Retina (tissue), 1 donor: ENCODE measurements at regions not wholly inside any gene's neighbourhood (a gene's known extent, or its start where the extent isn't known, plus 50 kb on each side); places are given as distances from the start of the nearest gene placed in this dataset.

Experiments used
- DNase-seq: peaks from one replicate; pipeline ENCODE4 v3.0.0-alpha.2; 2016

DNA sequence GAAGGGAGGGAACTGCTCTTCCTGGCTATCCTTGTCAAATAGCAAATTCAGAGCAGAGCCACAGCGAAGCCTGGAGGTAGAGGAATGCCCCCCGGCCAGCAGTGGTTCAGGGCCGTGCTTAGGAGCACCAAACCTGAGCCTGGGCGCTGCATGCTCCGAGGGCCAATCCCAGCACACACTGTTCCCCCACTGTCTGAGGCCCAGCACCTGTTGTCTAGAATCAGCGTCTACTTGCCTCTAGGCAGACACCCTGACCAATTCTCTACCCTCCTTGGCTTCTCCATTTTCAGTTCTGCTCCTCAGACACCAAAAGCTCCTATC is 177.6 kb upstream of the PKDCC start:
- DNase-seq, result peak; percentile 18

DNA sequence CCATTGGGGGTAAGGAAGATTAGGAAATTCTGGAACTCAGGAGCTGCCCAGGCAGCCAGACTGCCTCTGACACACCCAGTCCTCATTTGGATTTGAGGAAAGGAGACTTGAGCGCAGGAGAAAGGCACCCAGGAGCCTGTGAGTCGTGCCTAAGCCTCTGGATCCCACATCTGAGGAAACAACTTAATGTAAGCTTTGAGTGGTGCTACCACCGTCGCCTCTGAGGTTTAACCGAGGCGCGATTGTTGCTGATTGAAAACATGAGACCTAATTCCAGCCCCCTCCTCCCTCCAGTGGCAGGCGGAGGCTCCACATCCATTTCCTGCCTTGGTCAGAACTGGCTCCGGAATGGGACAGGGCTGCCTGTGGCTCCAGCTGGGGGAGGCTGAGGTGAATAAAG is 176.7 kb upstream of the PKDCC start:
- peak; percentile 48 for DNase-seq

- DNase-seq, result no peak
Measured at GRCh38 chr2:41872646-41873045, 175.2 kb upstream of the PKDCC start.

- DNase-seq, result no peak
Measured at GRCh38 chr2:41873102-41874031, 174.5 kb upstream of the PKDCC start.

DNA sequence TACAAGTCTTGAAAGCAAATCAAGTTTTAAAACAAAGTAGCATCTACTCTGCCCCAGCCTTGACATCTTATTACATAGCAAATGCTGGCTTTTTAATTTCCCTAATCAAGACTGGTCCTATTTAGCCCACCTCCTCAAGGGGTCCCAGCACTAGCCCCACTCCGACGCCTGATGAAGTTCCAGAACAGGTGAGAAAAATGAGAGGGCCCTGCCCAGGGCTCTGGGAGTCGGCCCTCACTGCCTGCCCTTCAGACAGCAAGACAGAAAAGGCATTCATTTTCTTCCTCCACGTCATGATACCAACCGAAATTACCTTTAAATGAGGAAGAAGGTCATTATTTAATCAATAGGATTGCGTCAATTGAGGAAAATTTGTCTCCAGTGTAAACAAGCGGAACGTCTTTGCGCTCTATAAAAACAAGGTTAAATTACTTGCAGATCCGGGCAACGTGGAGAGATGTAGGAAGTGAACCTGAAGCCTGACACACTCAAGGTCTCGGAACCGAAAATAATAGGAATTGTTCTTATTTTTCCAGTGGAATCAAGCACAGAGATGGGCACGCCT is 170.6 kb upstream of the PKDCC start:
- no peak for DNase-seq

DNA sequence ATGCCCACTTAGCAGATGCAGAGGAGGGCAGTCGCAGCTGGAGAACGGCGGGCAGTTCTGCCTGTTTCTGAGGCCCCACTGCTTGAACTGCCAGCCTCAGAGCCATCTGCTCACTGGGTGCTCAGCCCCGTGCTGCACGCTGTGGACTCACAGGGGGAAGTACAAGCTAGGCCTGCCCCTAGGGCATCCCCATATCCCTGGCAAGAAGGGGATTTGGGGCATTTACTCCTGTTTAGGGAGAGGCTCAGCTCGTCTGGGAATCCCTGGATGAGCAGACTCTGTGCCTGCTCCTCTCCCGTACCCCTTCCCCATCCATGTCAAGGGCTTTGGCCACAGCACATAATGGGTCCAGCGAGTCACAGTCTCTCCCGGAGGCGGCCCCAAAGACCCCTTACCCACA is 169.8 kb upstream of the PKDCC start:
- no peak for DNase-seq

DNA sequence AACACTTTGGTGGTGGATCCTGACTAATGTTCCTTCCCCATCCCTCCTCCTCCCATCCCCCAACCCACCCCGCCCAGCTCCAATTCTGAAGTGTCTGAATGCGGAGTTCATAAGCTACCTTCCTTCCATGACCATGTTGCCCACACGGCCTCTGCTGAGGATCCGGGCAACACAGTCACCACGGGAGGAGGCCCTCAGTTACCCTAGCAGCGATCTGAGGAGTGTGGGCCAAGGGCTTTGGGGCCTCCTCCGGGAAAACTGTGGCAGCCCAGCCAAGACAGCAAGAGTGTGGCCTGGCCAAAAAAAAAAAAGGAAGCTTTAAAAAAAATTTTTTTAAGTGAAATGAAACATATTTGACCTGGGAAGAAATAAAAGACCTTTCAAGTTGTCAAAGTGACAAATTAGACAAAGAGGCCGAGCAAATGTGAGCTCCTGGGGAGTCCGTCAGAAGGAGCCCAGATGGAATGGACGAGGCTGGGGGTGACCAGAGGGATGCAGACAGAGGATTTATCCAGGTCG is 169.0 kb upstream of the PKDCC start:
- no peak for DNase-seq

GRCh38 chr2:41879235-41879916 is 168.4 kb upstream of the PKDCC start:
- DNase-seq, result peak; percentile 76

DNA sequence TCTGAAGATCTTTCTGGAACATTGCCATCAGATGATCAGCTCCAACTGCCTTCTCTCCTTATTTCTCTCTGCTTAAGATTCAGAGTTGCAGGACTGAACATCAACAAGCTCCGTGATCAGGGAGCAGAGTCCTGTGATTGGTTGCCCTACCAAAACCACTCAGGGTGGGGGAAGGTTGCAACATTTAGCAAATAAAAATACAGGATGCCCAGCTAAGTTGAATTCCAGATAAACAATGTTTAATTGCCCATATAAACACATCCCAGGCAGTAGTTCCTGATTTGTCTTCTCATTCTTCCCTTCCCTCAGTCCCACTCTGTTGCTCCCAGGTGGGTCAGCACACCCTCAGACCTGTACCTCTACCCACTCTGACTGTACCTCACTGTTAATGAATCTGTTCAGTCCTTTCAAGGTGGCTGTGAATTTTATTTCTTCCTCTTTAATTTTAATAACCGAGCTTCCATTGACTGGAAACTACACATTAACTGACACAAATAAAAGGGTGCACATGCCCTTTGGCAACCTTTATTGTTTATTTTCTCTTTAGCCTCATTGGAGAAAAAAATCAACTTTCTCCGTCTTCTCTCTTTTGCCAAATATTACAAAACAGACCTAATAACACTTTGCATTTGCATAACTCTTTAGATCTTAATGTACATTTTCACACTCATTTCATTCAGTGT is 167.1 kb upstream of the PKDCC start:
- no peak for DNase-seq

GRCh38 chr2:41881249-41881648 is 166.6 kb upstream of the PKDCC start:
- no peak for DNase-seq

- DNase-seq, result no peak
Measured at GRCh38 chr2:41884718-41885117, 163.1 kb upstream of the PKDCC start.

DNA sequence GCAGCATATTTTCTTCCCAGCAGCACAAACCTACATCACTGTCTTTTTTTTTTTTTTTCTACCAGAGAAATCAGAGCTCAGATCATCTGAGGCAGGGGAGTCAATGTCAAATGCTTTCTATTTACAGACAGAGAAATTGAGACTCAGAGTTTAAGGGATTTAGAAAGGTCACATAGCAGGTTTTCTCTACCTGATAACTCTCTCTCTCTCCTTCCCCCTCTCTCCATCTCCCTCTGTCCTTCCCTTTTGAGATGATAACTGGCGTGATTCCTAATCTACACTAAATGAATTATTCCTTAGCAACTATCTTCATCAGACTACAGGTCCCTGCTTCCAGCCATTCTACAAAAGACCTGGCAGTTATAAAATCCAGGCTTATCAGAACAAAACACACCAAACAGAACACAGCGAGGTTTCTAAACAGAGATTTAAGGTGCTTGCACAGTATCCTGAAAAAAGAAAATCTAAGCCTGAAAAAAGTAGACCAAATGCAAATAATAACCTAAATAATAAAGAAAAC is 161.6 kb upstream of the PKDCC start:
- no peak for DNase-seq

DNA sequence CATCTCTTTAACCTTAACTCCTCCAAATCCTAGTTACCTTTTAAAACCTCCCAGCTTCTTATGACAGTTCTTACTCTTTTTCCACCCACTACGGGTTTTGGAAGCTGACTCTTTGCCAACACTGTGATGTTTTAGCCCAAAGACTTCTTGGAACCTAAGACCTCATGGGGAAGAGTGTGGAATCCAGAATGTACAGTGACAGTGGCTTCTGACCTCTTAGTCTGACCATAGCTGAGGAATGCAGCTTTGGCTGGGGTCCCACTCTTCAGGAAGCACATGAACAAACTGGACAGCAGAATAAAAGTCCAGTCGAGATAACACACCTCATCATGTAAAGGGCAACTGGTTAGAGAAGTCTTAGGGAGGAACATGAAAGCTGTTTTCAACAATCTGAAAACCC is 161.1 kb upstream of the PKDCC start:
- no peak for DNase-seq

DNA sequence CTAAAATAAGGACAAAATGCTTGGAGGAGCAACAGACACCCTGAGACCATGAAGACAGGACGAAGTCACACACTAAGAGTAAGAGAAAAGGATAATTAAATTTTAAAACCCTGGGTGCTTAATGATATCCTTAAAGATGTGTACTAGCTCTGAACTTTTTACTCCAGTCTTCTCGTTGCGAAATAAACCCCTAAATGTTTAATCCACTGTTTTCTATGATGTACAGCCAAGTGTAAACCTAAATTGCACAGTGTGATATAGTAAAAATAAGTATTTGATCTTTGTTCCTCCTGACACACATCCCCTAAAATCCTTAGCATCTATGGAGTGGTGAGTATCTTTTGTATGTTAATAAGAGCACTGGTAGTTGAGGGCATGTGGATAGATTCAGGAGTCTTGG is 157.5 kb upstream of the PKDCC start:
- DNase-seq, result no peak

- DNase-seq, result no peak
Measured at GRCh38 chr2:41892476-41892875, 155.3 kb upstream of the PKDCC start.

DNA sequence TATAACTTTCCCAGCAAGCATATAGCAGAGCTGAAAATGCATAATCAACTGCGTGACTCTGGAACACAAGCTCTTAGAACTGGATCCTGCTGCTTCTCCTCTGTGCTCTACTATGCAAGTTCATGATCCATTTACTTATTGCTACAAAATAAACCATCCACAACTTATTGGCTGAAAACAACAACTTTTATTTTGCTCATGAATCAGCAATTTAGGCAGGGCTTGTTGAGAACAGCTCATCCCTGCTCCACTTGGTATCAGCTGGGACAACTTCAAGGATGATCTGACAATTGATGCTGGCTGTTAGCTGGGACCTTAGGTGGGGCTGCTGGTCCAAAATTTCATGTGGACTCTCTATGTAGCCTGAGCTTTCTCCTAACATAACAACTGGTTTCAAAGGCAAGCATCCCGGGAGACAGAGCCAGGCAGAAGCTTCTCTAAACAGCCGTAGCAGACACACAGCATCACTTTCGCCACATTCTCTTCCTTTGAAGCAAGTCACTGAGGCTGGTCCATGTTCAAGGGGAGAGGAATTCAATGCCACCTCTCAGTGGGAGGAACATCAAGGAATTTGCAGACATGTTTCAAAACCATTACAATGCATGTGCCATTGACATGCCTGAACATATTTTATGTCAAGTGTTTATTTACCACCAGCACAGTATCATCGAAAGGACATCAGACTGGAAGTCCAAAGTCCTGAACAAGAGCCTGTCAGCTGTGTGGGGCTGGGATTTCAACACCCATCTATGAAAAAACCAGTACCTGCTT is 153.1 kb upstream of the PKDCC start:
- no peak for DNase-seq

DNA sequence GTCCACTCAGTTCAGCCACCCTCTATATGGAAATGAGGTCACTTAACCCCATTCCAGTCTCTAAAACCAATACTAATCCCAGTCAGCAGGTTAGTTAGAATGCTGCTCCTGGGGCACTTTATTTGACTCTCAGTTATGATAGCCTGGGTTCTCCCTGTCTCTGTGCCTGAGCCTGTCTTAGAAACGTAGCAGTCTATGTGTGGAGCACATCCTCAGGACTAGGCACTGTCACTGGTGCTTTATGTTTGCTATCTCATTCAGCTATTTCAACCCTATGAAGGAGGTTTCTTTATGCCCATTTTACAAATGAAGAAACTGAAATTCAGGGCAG is 152.5 kb upstream of the PKDCC start:
- DNase-seq, result no peak

DNA sequence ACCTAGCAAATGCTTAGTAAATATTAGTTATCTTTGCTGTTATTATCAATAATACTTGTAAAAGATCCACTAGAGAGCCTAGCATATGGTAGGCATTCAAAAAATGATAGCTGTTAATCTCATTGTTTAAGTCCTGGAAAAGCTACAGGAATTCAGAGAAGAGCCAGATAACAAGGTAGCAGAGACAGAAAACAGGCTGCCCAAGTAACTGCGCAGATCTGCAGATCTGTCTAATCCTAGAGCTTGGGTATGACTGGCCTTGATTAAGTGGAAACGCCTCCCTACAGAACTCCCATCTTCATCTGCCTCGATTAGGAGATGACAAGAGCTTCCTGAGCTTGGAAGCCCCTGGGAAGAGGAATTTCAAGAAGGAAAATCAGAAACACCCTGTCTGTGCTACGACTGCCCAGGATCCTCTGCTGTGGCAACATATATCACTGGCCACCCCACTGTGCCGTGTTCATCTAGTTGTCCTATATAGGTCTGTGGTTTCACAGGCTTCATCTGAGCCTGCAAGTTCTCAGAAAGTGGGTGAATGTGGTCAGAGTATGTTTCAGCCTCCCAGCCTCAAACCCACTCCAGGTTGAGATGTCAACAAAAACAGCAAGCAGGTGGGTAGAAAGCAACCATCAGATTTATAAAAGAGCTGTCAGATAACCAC is 151.5 kb upstream of the PKDCC start:
- no peak for DNase-seq

GRCh38 chr2:41899189-41899588 is 148.6 kb upstream of the PKDCC start:
- no peak for DNase-seq

DNA sequence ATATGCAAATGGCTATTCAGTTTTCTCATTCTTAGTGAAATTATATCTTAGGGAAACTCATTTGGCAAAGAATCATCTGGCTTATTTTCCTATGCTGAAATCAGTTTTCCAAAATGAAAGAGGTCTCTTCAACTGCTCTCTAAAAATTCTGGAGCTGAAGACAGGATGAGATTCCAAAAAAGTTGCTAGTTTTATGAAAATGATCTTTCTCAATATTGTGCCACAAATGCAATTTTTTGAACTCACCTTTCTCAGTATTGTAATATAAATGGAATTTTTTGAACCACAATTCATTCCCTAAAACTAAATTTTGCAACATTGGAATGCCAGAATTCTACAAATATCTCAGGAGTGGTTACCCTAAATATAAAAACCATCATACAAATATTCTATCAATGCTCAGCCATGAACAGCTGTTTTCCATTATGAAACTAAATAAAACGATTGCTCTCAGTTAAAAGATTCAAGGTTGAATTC is 147.7 kb upstream of the PKDCC start:
- DNase-seq, result no peak

DNA sequence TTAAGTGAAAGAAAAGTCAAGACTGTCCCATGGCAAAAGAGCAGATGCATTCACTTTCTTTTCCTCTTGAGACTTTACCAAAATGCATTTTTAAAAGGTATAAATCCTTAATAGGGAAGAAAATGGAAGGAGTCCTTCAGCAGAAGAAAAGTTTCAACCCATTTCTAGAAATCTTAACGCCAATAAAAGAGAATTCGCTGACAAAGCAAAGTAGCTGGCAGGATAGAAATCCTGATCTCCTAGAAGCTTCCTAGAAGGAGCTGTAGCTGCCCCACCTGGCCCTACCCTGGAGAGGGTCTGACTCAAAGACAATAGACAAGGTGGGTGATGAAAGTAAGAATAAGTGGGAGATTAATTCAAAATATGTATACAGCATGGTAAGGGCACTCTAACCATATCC is 144.9 kb upstream of the PKDCC start:
- no peak for DNase-seq
